Tibial nerve (tissue), 3 donors: ENCODE measurements at regions not wholly inside any gene's neighbourhood (a gene's known extent, or its start where the extent isn't known, plus 50 kb on each side); places are given as distances from the start of the nearest gene placed in this dataset.

Source experiments
- CTCF ChIP-seq, 5 experiments: fragments of 200-600 bp in 3 of 5; fragments of 450-650 bp in 2 of 5; sonication (generic) in 3 of 5; IDR thresholded peaks; one replicate each; pipeline ENCODE4 v1.5.1; 2016 to 2019; ENCODE audit warnings: antibody characterized with exemption in 5 of 5, mild to moderate bottlenecking in 3 of 5, moderate library complexity in 2 of 5
- POLR2A ChIP-seq, 2 donors: fragments of 450-650 bp; IDR thresholded peaks; one replicate each; pipeline ENCODE4 v1.6.1; 2017; ENCODE audit warnings: antibody characterized with exemption in 2 of 2, mild to moderate bottlenecking in 2 of 2, moderate library complexity in 2 of 2

DNA sequence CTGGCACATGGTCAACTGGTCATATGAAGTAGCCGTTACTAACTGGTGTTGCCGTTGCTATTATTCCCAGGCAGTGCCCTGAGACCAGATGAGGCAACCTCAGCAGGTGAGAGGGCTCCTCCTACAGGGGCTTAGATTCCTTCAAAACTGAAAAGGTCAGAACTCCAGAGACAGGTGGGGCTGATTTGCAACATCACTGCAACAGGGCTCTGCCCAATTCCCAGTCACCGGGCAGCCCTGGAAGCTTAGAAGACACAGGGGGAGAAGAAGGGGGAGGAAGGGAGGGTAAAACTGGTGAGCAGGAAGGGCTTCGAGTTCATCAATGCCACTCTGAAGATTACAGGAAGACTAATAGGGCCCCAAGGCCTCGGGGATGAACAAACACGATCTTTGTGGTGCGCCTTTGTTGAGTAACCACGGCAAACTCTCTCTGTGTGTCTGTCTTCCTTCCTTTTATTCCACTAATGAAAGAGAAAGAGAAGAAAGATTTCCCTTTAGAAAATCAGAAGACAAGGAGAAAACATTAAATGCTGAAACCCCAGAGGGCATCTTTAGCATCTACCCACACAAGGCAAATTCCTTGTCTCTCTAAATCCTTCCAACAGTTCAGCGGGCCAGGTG is 749.1 kb upstream of the TBX3 start:
- TF ChIP-seq CTCF (IDR thresholded peaks at IDR 0.05) (no peak), POLR2A (IDR thresholded peaks at IDR 0.05) (no peak)
